GM19463 (cell line): ENCODE measurements at regions not wholly inside any gene's neighbourhood (a gene's known extent, or its start where the extent isn't known, plus 50 kb on each side); places are given as distances from the start of the nearest gene placed in this dataset.

Experiments
- ATAC-seq: cut with Tn5 transposase; IDR thresholded peaks from one replicate; pipeline ENCODE4 v1.9.1; 2021; ENCODE audit warnings: mild to moderate bottlenecking, moderate library complexity; ENCODE audit not compliant: unreplicated experiment

DNA sequence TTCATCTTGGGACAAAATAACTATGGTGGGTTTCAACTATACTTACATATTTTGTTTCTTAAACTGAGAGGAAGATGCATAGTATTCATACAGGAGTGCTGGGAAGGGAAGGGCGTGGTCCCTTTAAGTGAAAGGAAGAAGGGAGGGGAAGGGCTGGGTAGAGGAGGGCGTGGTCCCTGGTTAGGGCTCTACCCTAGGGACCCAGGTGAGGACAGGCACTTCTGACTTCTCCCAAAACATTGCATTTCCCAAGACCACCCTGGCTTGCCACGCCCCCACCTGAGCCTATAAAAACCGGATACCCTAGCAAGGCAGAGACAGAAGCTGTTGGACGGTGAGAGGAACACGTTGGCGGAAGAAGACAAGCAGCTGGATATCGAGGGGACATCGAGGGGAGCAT is 157.6 kb upstream of the PLXNA4 start:
- ATAC-seq, result no peak

DNA sequence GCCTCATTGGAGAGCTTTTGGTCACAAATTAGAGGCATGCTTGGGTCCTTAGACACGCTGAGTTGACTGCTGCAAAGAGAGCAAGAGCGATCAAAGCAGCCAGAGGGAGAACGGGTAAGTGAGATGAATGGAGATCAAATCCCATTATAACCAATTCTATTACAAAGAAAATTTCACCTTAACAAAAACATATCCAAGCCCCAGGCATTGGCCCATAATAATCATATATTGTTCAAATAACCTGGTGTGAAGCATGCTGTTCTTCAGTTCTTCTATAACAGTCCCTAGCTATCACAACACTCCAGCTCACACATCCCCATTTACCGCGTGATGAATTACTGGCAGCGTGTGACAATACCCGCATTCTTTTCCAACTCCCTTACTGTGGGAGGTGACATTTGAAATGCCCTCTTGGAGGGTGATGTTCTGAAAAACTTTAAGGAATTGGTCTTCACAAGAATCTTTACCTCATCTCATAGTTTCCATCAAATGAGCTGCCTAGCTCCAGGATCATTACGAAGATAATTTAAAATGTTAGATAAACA is 156.1 kb upstream of the PLXNA4 start:
- ATAC-seq, result no peak

DNA sequence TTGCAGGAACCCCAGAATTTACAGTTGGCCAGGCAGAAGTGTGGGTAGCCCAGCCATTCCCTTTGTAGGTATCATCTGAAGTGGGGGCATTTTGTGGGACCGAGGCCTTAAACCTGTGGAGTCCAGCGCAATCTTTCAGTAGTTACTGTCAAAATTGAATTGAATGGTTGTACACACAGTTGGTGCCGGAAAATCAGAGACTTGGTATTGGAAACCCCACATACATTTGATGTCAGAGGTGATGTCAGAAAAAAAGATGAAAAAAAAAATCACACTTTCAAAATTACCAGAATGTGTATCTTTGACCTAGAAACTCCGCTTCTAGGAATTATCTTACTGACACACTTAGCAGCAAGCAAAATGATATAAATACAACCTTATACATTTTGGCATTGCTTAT is 153.8 kb upstream of the PLXNA4 start:
- no peak for ATAC-seq

DNA sequence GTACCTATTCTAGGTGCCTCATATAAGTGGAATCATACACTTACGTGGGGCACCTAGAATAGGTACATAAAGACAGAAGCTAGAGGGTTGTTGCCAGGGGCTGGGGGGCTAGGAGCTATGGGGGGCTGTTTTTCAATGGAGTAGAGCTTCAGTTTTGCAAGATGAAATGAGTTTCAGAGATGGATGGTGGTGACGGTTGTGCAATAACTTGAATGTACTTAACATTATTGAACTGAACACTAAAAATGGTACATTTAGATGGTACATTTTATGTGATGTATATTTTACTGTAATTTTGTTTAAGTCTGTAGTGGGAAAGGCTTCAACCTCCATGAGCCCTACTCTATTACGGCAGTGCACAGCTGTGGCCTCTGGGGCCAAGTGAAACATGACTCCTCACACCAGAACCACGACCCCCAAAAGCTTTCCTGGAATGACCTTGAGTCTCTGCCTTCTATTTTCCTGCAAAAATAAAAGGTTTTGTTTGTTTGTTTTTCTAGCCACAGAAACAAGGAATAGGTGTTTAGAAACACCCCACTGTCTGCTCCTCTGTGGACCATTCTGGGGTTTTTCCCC is 147.3 kb upstream of the PLXNA4 start:
- ATAC-seq, result no peak

DNA sequence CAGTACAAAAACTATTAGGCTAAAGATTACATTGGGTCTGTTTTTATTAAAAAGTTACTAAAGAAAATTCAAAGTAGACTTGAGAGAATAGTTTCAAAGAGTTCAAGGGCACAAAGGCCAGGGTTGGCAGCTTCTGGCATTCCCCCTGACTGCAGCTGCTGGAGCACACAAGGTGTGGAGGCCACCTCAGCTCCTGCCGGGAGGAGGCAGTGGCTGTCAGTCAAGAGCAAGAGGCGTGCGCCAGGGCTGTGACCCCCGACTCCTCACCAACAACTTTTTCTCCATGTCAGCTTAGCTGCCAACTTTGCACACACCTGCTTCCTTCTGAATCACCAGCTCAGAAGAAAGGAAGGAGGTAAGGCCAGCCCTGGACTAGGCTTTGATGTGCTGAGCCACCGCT is 144.6 kb upstream of the PLXNA4 start:
- no peak for ATAC-seq

DNA sequence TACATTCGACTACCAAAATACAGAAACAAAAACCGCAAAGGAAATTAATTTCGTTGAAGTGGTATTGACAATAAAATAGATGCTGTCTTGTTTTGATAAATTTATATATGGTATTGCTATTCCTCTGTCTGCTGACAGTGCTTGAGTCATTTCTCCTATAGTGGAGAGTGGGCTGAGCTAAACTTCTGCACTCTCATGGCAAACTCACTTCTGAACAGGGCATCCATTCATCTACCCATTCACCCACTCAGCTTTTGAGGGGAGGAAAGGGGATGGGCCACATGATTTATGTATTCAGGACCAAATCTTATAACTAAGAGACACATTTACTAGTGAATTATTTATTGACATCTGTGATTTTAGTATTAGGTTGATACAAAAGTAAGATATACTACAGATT is 137.6 kb upstream of the PLXNA4 start:
- no peak for ATAC-seq

DNA sequence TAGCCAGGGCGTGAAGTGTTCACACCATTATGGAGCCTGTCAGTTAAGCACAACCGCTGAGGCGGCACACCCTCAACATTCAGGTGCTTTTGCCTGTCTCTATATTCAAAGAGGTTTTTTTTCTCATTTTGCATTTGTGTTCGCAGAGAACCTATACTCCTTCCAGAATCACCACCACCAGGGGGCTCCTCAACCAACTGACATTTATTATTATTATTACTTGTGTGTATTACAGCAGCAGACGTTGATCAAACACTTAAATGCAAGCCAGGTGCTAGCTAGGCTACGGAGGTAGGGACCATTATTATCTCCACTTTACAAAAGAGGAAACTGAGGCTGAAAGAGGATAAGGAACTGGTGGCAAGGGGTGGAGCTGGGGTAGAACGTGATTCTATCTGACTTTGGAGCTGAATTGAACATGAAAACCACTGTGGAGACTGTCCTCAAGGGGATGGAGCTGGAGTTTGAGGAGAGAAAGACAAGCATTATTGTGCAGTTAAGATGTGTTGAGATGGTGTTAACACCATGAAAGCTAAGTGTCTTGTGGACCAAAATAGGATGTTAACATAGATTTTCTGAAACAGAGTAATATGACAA is 133.8 kb upstream of the PLXNA4 start:
- ATAC-seq, result no peak

DNA sequence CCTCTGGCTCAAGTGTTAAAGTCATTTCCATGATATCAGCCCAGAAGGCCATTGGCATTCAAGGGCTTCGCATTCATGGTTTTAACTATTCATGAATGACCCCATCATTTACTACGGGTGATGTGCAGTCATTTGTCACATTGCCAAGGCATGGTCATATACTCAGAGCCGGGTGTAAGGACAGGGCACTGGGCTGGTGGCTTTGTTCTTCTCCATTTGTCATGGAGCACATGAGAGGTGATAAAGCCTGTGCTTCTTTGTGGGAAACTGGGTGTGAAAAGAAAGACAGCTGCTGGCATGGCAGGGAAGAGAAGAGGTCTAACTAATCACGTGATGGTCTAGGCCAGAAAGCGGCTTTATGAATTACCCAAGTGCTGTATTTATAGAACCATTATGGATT is 132.2 kb upstream of the PLXNA4 start:
- no peak for ATAC-seq

DNA sequence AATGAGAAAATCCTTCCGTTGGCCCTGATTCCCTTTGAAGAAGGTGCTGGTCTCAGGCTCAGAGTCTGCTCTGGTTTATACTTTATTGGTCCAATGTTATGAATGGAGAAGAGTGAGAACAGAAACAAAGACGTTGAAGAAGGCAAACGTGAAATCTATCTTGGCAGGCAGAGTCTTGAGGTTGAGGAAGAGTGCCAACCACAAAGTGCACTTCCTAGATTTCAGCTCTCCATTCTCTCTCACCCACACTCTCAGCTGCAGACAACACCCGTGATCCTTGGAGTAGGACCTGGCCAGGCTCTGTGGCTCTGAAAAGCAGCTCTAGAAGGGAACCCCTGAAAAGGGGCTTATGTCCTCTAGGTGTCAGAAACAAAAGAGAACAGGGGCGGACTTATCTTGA is 128.9 kb upstream of the PLXNA4 start:
- ATAC-seq, result no peak

DNA sequence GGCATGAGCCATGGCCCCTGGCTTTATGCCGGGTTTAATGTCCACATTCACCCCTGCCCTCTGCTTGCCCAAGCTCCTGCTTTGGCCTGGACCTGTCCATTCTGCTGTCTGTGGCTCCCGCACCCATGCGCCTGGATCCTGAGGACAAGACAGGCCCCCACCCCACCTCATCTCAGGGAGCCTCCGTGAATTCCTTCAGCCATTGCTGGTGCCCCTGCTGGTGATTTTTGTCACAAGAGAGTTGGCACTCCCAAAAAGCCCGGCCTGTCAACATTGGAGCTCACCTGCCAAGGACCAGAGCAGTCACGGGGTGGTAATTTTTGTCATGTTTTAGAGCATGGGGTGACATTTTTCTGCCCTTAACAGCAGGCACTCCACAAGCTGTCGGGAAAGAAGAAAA is 127.5 kb upstream of the PLXNA4 start:
- no peak for ATAC-seq

DNA sequence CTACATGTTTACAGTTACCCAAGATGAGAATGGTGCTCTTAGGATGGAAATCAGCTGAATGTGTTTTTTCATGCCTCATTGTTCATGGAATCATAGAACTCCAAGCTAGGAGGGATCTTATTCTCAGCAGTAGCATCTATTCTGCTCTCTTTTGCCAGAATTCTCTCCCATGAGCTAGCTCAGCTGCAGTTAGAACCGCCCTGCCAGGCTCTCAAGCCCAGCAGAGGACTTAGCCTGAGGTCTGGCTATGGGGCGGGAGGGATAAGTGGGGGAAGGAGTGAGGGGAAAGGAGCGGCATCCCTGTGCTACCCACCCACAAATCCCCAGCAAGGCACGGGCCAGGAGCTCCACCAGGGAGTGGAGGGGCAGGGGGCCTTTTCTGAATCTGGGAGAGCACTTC is 120.7 kb upstream of the PLXNA4 start:
- ATAC-seq, result no peak

DNA sequence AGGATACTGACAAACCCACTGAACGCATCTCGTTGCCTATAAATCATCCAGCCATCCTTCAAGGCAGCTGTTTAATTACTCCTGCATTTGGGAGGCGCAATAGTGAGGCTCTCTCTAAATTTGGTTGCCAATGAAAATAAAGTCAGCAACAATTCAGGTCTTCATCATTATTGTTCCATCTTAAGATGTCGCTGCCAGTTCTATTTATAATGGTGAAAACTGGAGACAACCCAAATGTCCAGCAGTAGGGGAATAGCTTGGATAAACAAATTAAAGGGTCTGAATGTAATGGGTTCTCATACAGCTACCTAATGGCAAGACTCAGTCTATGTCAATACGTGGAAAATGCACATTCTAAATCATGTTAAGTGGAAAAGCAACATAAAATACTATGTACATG is 120.1 kb upstream of the PLXNA4 start:
- no peak for ATAC-seq

DNA sequence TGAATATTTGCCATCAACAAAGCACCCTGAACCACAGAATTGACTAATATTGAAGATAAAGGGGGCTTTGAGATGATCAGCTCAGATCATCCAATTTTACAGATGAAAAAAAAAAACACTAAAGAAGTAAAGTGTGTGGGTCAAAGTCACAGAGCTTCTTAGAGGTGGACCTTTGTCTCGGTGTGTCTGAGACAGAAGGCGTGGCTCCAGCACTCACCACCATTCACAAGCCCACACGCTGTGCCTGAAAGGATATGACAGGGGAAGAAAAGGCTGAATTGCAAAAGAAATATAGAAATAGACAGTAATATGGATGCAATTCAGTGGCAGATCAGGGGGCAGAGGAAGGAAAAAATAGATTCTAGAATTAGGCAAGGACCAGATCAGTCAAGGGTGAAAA is 114.9 kb upstream of the PLXNA4 start:
- ATAC-seq, result no peak

DNA sequence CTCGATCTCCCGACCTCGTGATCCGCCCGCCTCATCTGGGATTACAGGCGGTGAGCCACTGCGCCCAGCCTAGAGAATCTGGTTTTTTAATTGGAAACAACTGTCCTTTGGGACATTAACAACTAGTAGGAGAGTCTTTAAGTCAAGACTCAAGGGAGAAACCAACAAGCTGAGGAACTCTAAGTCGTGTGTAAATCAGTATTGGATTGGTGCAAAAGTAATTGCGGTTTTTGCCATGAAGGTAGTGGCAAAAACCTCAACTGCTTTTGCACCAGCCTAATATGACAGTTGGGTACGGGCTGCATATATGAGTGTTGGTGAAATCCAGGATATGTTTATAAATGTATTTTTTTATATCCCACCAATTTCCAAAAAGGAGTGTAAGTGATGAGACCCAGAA is 113.9 kb upstream of the PLXNA4 start:
- ATAC-seq, result no peak

DNA sequence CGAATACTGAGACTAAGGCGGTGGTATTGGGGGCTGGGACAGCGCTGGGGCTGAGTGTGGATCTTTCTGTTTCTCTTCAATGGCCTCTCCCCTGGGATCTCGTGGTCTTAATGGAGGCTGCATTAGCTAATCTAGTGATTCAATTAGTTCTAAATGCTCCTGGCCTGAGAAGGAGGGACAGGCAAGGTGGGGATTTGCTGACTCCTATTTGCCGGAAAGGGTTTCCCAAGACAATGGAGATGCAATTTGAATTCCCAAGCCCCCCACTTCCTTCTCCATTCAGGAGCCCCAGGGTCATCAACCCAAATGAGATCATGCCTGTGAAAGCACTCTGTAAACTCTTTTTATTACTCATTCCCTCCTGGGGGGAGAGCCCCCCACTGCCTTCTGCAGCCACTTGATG is 111.7 kb upstream of the PLXNA4 start:
- no peak for ATAC-seq

DNA sequence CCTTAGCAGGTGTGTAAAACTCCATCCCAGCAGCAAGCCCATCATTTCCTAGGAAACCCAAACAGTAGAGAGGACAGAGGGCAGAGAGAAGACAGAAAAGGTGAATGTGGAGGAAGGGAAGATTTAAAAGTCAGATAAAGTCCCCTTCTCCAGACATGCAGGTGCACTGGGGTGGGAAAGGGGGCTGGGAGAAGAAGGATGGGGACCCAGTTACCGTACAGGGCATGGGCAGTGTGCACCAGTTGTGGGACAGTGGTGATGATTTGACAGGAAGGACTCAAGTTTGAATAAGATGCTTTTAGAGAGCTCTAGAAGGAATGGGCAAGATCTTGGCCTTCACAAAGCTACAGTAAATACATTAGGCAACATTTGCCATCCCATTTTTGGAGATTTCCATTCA is 110.7 kb upstream of the PLXNA4 start:
- ATAC-seq, result no peak

DNA sequence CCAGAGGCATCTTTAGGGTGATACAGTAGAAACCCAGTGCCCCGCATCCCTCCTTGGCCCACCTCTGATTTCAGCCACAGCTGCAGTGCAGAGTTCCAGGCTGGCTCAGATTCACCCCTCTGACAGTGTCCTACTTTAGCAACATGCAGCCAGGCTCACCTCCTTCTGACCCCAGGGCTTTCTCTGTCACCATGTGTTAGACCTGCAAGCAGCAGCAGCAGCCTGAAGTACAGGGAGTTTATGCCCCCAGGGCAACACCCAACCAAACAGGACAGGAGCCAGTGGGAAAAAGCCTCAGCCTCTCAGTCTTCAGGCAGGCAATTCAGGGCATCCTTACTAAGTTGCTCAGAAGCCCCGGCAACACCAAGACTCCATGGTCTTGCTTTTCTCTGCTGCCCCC is 109.0 kb upstream of the PLXNA4 start:
- ATAC-seq, result no peak

DNA sequence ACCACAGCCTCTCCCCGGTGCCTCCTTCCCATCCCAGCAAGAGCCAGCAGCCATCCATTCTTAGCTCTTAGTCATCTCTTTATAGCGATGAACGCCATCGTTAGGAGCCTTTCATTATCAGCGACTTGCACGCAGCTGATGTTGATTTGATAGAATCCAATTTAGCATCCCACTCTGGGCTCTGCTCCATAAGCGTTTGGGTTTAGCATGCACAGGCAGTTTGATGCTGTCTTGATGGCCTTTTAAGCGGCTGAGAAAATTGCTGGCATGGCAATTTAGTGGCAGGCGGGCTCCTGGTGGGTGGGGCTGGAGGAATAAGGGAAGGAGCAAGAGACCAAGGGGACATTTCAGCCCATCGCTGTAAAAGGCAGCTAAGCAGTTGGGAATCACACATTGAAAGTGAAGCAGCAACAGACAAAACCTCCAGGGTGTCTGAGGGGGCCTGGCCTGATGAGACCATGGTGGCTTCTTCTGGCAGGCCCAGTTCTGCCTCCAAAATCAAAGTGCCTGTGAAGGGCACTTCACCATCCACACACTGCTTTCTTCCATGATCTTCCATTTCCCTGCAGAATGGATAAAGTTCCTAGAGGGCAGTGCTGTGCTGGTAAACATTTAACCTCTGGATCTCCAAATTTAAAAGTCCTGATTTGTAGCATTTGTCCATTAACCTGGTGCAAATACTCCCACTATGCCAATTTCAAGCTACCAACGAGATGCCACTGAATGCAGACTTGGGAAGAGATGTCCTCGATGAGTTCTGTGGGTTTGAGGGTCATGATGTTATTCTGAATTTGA is 107.8 kb upstream of the PLXNA4 start:
- ATAC-seq, result no peak

DNA sequence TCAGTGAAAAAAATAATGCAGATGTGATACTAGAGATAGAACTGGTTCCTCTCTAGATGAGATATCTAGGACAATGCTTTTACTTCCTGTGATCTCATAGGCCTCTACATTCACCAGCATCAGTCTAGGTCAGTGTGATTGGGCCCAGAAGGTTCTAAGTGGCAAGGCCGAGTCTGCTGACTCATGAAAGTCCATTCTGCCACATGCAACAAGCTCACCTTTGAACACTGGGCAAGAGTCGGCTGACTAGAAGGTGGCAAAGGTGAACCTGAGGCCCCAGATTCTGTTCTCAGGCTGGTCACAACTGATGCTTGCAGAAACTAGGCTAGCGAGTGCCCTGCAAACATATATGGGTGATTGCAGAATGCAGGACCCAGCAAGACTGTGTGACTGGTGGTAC is 105.7 kb upstream of the PLXNA4 start:
- no peak for ATAC-seq

DNA sequence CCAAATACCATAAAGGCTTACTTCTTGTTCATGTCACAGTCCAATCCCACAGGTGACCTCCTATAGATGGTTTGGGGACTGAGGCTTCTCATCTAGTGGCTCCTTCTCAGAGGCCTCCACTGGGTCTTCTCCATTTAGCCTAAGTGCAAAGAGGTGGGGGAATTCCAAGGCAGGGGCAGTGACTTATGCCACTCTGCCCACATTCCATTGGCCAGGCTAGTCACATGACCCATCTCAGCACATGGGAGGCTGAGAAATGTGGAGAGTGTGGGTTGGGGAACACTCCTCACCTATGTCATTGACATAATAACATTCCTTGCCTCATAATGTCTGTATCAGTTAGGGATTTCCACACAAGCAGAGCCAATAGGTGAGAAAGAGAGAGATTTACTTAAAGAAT is 104.3 kb upstream of the PLXNA4 start:
- no peak for ATAC-seq

DNA sequence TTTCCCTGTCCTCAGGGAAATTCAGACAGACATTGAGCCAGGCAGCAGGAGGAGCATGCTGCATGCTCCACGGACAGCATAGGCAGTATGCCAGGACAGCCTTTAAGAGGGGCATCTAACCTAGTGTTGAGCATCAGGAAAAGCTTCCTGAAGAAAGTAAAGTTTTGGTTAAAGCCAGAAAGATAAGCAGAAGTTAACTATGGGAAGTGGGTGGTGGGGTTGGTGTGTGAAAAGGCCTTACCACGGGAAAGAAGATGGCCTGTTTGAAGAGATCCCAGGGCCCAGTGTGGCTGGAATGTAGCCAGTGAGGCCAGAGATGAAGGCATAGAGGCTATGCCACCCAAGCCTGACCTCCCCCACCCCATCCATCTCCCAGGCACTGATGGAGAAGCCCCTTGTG is 102.4 kb upstream of the PLXNA4 start:
- ATAC-seq, result no peak

DNA sequence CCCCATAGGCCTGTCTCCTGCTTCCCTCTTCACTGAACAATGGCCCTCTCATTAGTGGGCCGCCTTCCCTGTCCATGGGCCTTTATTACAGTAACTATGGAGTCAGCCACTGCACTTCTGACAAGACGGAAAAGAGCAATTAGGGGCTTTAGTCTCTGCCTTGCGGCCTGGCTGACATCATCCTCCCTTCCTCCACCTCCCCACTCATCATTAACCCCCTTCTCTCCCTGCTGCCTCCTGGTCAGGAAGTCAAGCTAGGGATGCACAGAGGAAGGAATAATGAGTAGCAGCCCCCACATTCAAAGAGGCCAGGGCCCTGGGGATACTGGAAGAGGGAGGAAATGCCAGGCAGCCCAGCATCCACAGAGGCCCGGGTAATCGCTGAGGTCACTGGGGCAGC is 101.6 kb upstream of the PLXNA4 start:
- no peak for ATAC-seq
